HG02973 (cell line): ENCODE measurements at regions not wholly inside any gene's neighbourhood (a gene's known extent, or its start where the extent isn't known, plus 50 kb on each side); places are given as distances from the start of the nearest gene placed in this dataset.

ENCODE experiments used
- ATAC-seq: cut with Tn5 transposase; IDR thresholded peaks from one replicate; pipeline ENCODE4 v1.9.1; 2021; ENCODE audit warnings: moderate library complexity; ENCODE audit not compliant: unreplicated experiment

GRCh38 chr15:93829115-93829870 is 402.1 kb upstream of the MCTP2 start:
- no peak for ATAC-seq

GRCh38 chr15:93826790-93827189 is 404.6 kb upstream of the MCTP2 start:
- ATAC-seq: no peak

GRCh38 chr15:93826293-93826692 is 405.1 kb upstream of the MCTP2 start:
- no peak for ATAC-seq

- no peak for ATAC-seq
These were observed 405.7 kb upstream of the MCTP2 start for GRCh38 chr15:93825682-93826081.

- ATAC-seq: no peak
These were observed 407.1 kb upstream of the MCTP2 start for GRCh38 chr15:93823971-93824913.

GRCh38 chr15:93820566-93820965 is 410.8 kb upstream of the MCTP2 start:
- ATAC-seq: no peak

- ATAC-seq: no peak
These were observed 411.5 kb upstream of the MCTP2 start for GRCh38 chr15:93819826-93820225.

- no peak for ATAC-seq
These were observed 414.5 kb upstream of the MCTP2 start for GRCh38 chr15:93816815-93817214.

- ATAC-seq: no peak
These were observed 420.1 kb upstream of the MCTP2 start for GRCh38 chr15:93811305-93811704.

GRCh38 chr15:93809516-93809915 is 421.8 kb upstream of the MCTP2 start:
- ATAC-seq: no peak

- no peak for ATAC-seq
These were observed 427.8 kb upstream of the MCTP2 start for GRCh38 chr15:93803421-93804152.

- no peak for ATAC-seq
These were observed 430.2 kb upstream of the MCTP2 start for GRCh38 chr15:93801206-93801605.

GRCh38 chr15:93800805-93801204 is 430.6 kb upstream of the MCTP2 start:
- no peak for ATAC-seq

- no peak for ATAC-seq
These were observed 441.9 kb upstream of the MCTP2 start for GRCh38 chr15:93789441-93789840.

GRCh38 chr15:93780073-93780472 is 451.3 kb upstream of the MCTP2 start:
- ATAC-seq: no peak

GRCh38 chr15:93779341-93779740 is 452.0 kb upstream of the MCTP2 start:
- no peak for ATAC-seq

- no peak for ATAC-seq
These were observed 459.9 kb upstream of the MCTP2 start for GRCh38 chr15:93771196-93772030.

- ATAC-seq: no peak
These were observed 460.6 kb upstream of the MCTP2 start for GRCh38 chr15:93770788-93771187.

GRCh38 chr15:93762036-93762435 is 469.3 kb upstream of the MCTP2 start:
- ATAC-seq: no peak

GRCh38 chr15:93759629-93760028 is 471.7 kb upstream of the MCTP2 start:
- ATAC-seq: no peak
